Heart left ventricle (tissue), 13 donors: ENCODE measurements at regions not wholly inside any gene's neighbourhood (a gene's known extent, or its start where the extent isn't known, plus 50 kb on each side); places are given as distances from the start of the nearest gene placed in this dataset.

Experiments used
- POLR2A ChIP-seq, 2 donors: fragments of 450-650 bp; IDR thresholded peaks; one replicate each; pipeline ENCODE4 v1.6.1; 2017; ENCODE audit warnings: antibody characterized with exemption in 2 of 2, mild to moderate bottlenecking in 2 of 2, moderate library complexity in 2 of 2
- TF ChIP-seq, protein P1 (sequence below), 12 donors: fragments of 200-600 bp; sonication (generic) in 4 of 12; IDR thresholded peaks; one replicate each; pipeline versions ENCODE4 v1.5.0 to v1.8.0; 2018 to 2022; ENCODE audit warnings: antibody characterized with exemption in 12 of 12, mild to moderate bottlenecking in 5 of 12
- donor health status: ischemic (EF 13 %, LVEDD 7.1; RV severe dilation, severe dysfunction).
- donor health status: DM: no; HTN: yes; CAD: no.
- donor health status: DM: no; HTN: no; CAD: no.
- donor health status: ischemic (EF 25% LVEDD 6.9; RV normal size, moderate dysfunction).
- donor health status: ischemic (EF 25% LVEDD 5.7; RV mildly dilated, moderate dysfunction).
- donor health status: ischemic (EF 35%, LVEDD 5.7; RV mildly dilated, moderate dysfunction).
- donor health status: nonischemic (EF 11% LVEDD 7.7; RV severe dilation, severe dysfunction).
- donor health status: DM: yes; HTN: yes; CAD: no.
- donor health status: PGD.
- donor health status: ischemic (EF 29% LVEDD 5.4; RV normal size, mild dysfunction).
- donor health status: nonischemic (EF 23%, LVEDD 6.1; RV moderate dilation, normal function).

- TF ChIP-seq, protein P1, sequence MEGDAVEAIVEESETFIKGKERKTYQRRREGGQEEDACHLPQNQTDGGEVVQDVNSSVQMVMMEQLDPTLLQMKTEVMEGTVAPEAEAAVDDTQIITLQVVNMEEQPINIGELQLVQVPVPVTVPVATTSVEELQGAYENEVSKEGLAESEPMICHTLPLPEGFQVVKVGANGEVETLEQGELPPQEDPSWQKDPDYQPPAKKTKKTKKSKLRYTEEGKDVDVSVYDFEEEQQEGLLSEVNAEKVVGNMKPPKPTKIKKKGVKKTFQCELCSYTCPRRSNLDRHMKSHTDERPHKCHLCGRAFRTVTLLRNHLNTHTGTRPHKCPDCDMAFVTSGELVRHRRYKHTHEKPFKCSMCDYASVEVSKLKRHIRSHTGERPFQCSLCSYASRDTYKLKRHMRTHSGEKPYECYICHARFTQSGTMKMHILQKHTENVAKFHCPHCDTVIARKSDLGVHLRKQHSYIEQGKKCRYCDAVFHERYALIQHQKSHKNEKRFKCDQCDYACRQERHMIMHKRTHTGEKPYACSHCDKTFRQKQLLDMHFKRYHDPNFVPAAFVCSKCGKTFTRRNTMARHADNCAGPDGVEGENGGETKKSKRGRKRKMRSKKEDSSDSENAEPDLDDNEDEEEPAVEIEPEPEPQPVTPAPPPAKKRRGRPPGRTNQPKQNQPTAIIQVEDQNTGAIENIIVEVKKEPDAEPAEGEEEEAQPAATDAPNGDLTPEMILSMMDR (IDR thresholded peaks at IDR 0.05): no peak
- TF ChIP-seq POLR2A (IDR thresholded peaks at IDR 0.05): no peak
These were observed 116.8 kb downstream of the WNT5A start for GRCh38 chr3:55370272-55370671.
